GM10266 (cell line): ENCODE measurements at regions not wholly inside any gene's neighbourhood (a gene's known extent, or its start where the extent isn't known, plus 50 kb on each side); places are given as distances from the start of the nearest gene placed in this dataset.

ENCODE experiments used
- DNase-seq: peaks from one replicate; pipeline ENCODE4 v3.0.0; 2012; ENCODE audit errors: extremely low spot score
- TF ChIP-seq, protein P1 (sequence below): IDR thresholded peaks from 2 replicates; pipeline ENCODE4 v1.5.1; 2012; ENCODE audit warnings: mild to moderate bottlenecking, low read depth; ENCODE audit not compliant: control insufficient read depth, insufficient read depth; ENCODE audit errors: missing control alignments

DNA sequence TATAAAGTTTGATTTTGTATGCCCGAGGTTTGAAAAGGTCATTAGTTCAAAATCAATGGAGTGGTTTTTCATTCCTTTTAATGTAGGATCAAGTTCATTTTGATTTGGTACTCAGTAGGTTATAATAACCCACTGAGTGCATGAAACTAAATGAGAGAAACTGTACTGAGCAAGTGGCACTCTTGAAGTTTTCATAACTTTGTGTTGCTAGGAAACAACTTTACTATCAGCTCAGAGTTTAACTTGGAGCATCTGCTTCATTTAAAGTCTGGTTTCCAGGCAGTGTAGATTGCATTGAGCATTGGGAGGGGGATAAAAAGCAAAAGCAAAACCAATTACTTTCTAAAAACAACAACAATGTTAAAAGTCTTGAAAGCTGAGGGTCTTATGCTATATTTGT, 1361.6 kb upstream of the CHAC2 start:
- TF ChIP-seq, protein P1, sequence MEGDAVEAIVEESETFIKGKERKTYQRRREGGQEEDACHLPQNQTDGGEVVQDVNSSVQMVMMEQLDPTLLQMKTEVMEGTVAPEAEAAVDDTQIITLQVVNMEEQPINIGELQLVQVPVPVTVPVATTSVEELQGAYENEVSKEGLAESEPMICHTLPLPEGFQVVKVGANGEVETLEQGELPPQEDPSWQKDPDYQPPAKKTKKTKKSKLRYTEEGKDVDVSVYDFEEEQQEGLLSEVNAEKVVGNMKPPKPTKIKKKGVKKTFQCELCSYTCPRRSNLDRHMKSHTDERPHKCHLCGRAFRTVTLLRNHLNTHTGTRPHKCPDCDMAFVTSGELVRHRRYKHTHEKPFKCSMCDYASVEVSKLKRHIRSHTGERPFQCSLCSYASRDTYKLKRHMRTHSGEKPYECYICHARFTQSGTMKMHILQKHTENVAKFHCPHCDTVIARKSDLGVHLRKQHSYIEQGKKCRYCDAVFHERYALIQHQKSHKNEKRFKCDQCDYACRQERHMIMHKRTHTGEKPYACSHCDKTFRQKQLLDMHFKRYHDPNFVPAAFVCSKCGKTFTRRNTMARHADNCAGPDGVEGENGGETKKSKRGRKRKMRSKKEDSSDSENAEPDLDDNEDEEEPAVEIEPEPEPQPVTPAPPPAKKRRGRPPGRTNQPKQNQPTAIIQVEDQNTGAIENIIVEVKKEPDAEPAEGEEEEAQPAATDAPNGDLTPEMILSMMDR = no peak
- DNase-seq = no peak

DNA sequence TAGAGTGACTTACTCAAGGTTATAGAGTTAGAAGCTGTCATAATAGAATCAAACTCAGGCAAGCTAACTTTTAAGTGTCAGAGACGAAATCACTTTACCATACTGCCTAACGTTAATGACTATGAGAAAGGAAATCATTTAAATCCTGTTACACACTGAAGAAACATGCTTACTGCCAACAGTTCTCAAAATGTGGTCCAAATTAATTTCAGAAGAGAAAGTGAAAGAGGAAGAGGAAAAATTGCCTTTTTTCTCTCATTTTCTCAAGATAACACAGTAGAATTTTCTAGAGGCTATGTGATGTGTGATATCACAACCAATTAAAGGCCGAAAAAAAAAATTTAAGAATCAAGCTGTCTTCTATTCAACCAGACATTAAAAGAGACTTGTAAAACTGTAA, 1362.7 kb upstream of the CHAC2 start:
- DNase-seq = no peak
- TF ChIP-seq, protein P1 = no peak

DNA sequence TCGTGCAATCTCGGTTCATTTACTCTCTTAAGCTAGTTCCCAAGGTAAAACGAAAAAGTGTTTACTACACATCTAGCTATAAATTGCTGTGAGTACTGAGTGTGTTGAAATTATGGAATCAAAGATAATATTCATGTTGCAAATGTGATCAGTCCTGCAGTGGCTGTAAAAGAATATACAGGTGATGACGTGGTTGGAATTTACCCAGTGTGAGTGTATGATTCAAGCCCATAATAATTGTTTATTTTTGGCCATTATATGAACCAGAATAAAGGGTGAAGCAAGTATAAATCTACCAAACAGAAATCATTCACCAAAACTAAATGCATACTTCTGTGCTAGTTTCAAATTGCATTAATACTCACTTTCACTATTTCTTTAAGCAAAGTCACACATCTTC, 1363.6 kb upstream of the CHAC2 start:
- DNase-seq = no peak
- TF ChIP-seq, protein P1 = no peak

DNA sequence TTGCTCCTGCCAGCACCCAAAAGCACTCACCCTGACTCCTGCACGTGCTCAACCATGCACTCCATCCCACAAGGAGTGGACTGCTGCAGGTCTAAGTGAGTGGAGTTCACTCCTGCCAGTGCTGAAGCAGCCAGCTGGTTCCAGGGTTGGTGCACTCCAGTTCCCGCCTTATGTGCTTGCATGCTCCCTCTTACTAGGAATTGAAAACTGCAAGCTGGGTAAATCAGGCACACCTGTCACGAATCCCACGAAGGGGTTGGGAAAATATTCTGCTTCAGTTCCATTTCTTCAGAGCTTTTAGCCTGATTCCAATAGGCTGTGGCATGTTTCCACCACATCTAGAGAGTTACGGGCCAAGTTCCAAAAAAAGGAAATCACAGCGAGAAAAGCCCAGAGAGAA, 1365.5 kb upstream of the CHAC2 start:
- no peak for DNase-seq
- TF ChIP-seq, protein P1 = no peak

DNA sequence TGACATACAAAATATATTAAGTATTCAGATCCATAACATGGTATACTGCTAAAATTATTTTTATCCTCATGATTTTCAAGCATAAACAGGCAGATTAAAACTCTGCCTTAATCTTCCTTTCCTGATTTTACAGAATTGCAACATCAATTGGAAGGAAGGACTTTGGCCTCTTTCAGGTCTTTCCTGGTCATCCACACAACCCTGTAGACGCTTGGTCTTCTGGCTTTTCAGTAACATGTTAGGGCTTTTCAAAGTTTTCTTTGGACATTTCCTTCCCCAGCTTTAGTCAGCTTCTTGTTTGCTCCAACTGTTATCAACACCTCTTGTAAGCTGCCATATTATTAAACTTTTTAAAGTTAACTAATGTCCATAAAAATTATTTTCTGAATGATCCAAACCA, 1364.9 kb upstream of the NRXN1 start:
- DNase-seq = no peak
- TF ChIP-seq, protein P1 = no peak

DNA sequence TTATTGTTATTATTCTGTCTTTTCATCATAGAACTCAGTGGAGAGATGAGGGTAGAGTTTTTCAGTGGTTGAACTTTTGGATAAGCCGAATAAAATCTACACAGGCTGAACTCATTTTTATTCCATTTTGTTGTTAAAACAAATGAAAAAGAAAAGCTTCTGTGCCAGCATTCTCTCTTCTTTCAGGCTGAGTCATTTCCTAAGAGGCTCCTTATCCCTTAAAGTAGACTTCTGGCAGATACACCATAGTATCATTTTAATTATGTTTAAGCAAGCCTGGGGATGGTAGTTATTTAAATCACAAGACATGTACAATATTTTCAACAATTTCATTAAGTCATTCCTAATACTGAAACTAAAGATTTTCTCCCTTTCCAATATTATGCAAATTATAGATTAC, 1364.0 kb upstream of the NRXN1 start:
- no peak for DNase-seq
- TF ChIP-seq, protein P1 = no peak

DNA sequence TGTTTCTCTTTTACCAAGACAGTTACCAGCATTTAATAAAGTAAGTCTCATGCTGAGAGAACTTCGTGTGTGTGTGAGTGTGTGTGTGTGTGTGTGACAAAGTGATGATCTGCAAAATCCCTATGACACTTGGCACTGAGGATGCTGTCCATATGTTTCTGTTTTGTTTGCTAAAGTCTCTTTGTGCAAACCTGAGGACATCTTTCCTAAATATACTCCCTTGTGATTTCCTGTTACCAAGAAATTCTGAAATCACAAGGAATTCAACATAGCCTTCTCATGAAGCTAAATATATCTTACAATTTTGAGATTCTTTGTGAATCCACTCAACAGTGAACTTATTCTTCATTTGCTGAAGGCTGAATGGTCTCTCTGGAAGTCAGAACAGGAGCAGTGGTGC, 1359.7 kb upstream of the NRXN1 start:
- no peak for DNase-seq
- TF ChIP-seq, protein P1 = no peak
